Right lobe of liver (tissue), 6 donors: ENCODE measurements at regions not wholly inside any gene's neighbourhood (a gene's known extent, or its start where the extent isn't known, plus 50 kb on each side); places are given as distances from the start of the nearest gene placed in this dataset.

Experiments used
- ATAC-seq, 4 donors: fragments of 200-7000 bp; cut with Tn5 transposase; one replicate each; pipeline ENCODE4 v1.9.1; 2020; ENCODE audit warnings: mild to moderate bottlenecking in 4 of 4, moderate library complexity in 4 of 4
- DNase-seq, 3 donors: peaks; one replicate each; pipeline ENCODE4 v3.0.0-alpha.2; 2020
- H3K27ac ChIP-seq, 3 donors: fragments of 200-600 bp; one replicate each; pipeline ENCODE4 v1.8.0; 2022
- H3K27me3 ChIP-seq, 2 donors: fragments of 200-600 bp; one replicate each; pipeline ENCODE4 v1.8.0; 2022
- H3K36me3 ChIP-seq, 4 donors: fragments of 200-600 bp; sonication (generic) in 1 of 4; one replicate each; pipeline versions ENCODE4 v1.5.1 to v1.8.0; 2017 to 2022; ENCODE audit warnings: control low read depth in 1 of 4
- H3K4me1 ChIP-seq, 4 donors: fragments of 200-600 bp; sonication (generic) in 1 of 4; one replicate each; pipeline versions ENCODE4 v1.5.1 to v1.8.0; 2017 to 2022; ENCODE audit warnings: control low read depth in 1 of 4
- H3K4me3 ChIP-seq, 3 donors: fragments of 200-600 bp; one replicate each; pipeline ENCODE4 v1.8.0; 2022
- H3K9me3 ChIP-seq, 4 donors: fragments of 200-600 bp; sonication (generic) in 1 of 4; one replicate each; pipeline versions ENCODE4 v1.5.1 to v1.8.0; 2017 to 2022; ENCODE audit warnings: control low read depth in 1 of 4
- POLR2A ChIP-seq: fragments of 450-650 bp; IDR thresholded peaks from one replicate; pipeline ENCODE4 v1.6.1; 2017; ENCODE audit warnings: antibody characterized with exemption, mild to moderate bottlenecking
- WGBS: methylation state at CpG from one replicate; pipeline ENCODE4 v1.1.6; 2018; ENCODE audit warnings: low coverage, low lambda C conversion rate; ENCODE audit not compliant: insufficient coverage; ENCODE audit errors: missing lambda C conversion rate; 5-methylcytosine and 5-hydroxymethylcytosine counted together
- intact Hi-C, 2 donors: fragments of 100-400 bp; cut with DNase I; formaldehyde crosslinking; loops; one replicate each; pipeline versions ENCODE4 v1.11.2 to v1.14.1; 2022
- TF ChIP-seq, protein P1 (sequence below), 4 donors: fragments of 200-600 bp in 3 of 4; fragments of 450-650 bp in 1 of 4; IDR thresholded peaks; one replicate each; pipeline versions ENCODE4 v1.5.1 to v1.8.0; 2016 to 2022; ENCODE audit warnings: antibody characterized with exemption in 4 of 4, mild to moderate bottlenecking in 2 of 4
- donor health status: DM: no; HTN: yes; CAD: no.
- donor health status: DM: no; HTN: no; CAD: no.
- donor health status: DM: no; HTN: no; CAD: no.
- donor health status: DM: no; HTN: yes; CAD: no.
- donor health status: DM: no; HTN: yes; CAD: no.

DNA sequence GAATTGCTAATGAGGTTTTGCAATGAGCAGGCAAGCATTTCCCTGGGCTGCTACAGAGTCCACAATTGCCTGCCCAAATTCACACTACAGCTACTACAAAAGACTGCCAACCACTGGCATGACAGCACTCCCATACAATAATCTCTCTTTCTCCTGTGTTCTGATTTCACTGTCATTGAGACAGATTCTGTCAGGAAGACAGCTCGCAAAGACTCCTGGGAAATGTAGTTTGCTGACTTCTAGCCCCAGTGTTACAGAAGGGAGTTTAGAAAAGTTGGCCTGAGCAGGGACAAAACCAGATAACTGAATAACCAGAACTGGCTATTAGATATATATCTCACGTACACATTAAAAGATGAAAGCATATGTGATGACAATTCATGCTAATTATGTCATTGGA is 1231.3 kb upstream of the PRKX start:
- intact Hi-C loops = no loop called here
- Histone ChIP-seq H3K36me3 (no peaks in the 10 kb centered on the region), H3K9me3 (no peaks in the 10 kb centered on the region), H3K4me3 (no peak overlapping the region), H3K4me1 (no peaks in the 10 kb centered on the region), H3K27ac (no peak overlapping the region), H3K27me3 (no peaks in the 10 kb centered on the region)
- no peak for TF ChIP-seq POLR2A
- TF ChIP-seq, protein P1, sequence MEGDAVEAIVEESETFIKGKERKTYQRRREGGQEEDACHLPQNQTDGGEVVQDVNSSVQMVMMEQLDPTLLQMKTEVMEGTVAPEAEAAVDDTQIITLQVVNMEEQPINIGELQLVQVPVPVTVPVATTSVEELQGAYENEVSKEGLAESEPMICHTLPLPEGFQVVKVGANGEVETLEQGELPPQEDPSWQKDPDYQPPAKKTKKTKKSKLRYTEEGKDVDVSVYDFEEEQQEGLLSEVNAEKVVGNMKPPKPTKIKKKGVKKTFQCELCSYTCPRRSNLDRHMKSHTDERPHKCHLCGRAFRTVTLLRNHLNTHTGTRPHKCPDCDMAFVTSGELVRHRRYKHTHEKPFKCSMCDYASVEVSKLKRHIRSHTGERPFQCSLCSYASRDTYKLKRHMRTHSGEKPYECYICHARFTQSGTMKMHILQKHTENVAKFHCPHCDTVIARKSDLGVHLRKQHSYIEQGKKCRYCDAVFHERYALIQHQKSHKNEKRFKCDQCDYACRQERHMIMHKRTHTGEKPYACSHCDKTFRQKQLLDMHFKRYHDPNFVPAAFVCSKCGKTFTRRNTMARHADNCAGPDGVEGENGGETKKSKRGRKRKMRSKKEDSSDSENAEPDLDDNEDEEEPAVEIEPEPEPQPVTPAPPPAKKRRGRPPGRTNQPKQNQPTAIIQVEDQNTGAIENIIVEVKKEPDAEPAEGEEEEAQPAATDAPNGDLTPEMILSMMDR (IDR thresholded peaks at IDR 0.05) = no peak
- DNase-seq = no peak
- ATAC-seq = no peak
- WGBS = 50% methylated on average over 2 of the region's 2 CpGs

DNA sequence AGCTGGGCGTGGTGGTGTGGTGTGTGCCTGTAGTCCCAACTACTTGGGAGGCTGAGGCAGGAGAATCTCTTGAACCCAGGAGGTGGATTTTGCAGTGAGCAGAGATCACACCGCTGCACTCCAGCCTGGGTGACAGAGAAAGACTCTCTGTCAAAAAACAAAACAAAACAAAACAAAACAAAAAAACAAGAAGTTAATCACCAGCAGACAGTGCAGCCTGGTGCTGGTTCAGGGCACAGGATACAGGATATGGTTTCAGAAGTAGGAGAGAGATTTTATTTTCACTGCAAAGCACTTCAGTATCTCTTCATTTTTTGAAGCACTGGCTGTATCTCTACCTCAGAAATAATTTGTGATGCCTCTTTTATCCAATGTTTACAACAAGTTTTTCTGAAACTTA is 1222.9 kb upstream of the PRKX start:
- H3K4me1 ChIP-seq = no peaks in the 10 kb centered on the region
- WGBS = 31% methylated on average over 2 of the region's 2 CpGs
- ATAC-seq (peak in 3 of 4 donors; percentile 27 to 35 (median 28)), DNase-seq (no peak)
- TF ChIP-seq, protein P1 (IDR thresholded peaks at IDR 0.05) = no peak
- no peak for TF ChIP-seq POLR2A
- no peaks in the 10 kb centered on the region for H3K36me3 ChIP-seq
- H3K27ac ChIP-seq = no peak overlapping the region
- intact Hi-C loops = no loop called here
- no peaks in the 10 kb centered on the region for H3K9me3 ChIP-seq
- H3K27me3 ChIP-seq = no peaks in the 10 kb centered on the region
- no peak overlapping the region for H3K4me3 ChIP-seq

GRCh38 chrX:4935846-4936245 is 1222.4 kb upstream of the PRKX start:
- WGBS = 40% methylated on average over 2 of the region's 2 CpGs
- ATAC-seq (peak; percentile 31 to 69 (median 60)), DNase-seq (no peak)
- intact Hi-C loops = no loop called here
- Histone ChIP-seq H3K27me3 (no peaks in the 10 kb centered on the region), H3K36me3 (no peaks in the 10 kb centered on the region), H3K4me3 (no peak overlapping the region), H3K4me1 (no peaks in the 10 kb centered on the region), H3K9me3 (no peaks in the 10 kb centered on the region), H3K27ac (no peak overlapping the region)
- TF ChIP-seq, protein P1 (IDR thresholded peaks at IDR 0.05) = no peak
- TF ChIP-seq POLR2A = no peak

DNA sequence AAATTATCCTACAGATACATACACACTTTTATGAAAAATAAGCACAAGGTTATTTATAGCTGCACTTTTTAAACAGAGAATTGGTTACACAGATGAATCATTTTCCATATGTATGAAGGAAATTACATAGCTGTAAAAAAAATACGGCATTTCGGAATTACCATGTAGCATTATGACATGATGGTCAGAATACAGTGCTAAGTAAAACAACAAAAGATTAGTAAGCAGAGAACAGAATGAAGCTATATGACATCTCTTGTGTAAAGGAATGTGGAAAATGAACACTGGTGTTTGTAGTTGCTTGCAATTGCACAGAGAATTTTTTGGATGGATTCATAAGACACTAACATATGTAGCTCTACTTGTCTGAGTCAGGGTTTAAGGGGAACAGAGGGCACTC is 1222.0 kb upstream of the PRKX start:
- Histone ChIP-seq H3K27me3 (no peaks in the 10 kb centered on the region), H3K36me3 (no peaks in the 10 kb centered on the region), H3K27ac (no peak overlapping the region), H3K4me3 (no peak overlapping the region), H3K4me1 (no peaks in the 10 kb centered on the region), H3K9me3 (no peaks in the 10 kb centered on the region)
- no peak for DNase-seq
- WGBS = 37% methylated on average over 2 of the region's 2 CpGs
- intact Hi-C loops = no loop called here
- no peak for ATAC-seq
- no peak for TF ChIP-seq POLR2A
- TF ChIP-seq, protein P1 (IDR thresholded peaks at IDR 0.05) = no peak

GRCh38 chrX:4932790-4933189 is 1219.3 kb upstream of the PRKX start:
- intact Hi-C loops = no loop called here
- 37% methylated on average over 5 of the region's 5 CpGs for WGBS

More at GRCh38 chrX:4932790-4933189, 1219.3 kb upstream of the PRKX start:
- Histone ChIP-seq H3K9me3 (no peaks in the 10 kb centered on the region), H3K4me3 (no peak overlapping the region), H3K27me3 (no peaks in the 10 kb centered on the region), H3K36me3 (no peaks in the 10 kb centered on the region), H3K4me1 (no peaks in the 10 kb centered on the region), H3K27ac (no peak overlapping the region)
- ATAC-seq (no peak), DNase-seq (no peak)
- no peak for TF ChIP-seq POLR2A
- TF ChIP-seq, protein P1 (IDR thresholded peaks at IDR 0.05) = no peak
